HCT116 (cell line): ENCODE measurements at regions not wholly inside any gene's neighbourhood (a gene's known extent, or its start where the extent isn't known, plus 50 kb on each side); places are given as distances from the start of the nearest gene placed in this dataset.

Experiments
- ATAC-seq: fragments of 200-7000 bp; cut with Tn5 transposase; 2 replicates; pipeline ENCODE4 v1.9.1; 2020; ENCODE audit warnings: mild to moderate bottlenecking, moderate library complexity
- BruUV-seq: library from RNA; stranded (reverse); fragments of 400-500 nt; replicated peaks from 2 replicates; lab custom pipeline; 2021; lab: Mats Ljungman, UMichigan
- CTCF ChIA-PET: fragments of 300-600 bp; sonication (Branson Sonifier 250); formaldehyde crosslinking; loops from one replicate; lab custom pipeline; 2021; ENCODE audit warnings: antibody characterized with exemption; lab: Charles Lee
- POLR2A ChIA-PET: fragments of 300-600, 350-600 bp; sonication (Branson Sonifier 250); formaldehyde crosslinking; loops from one replicate; lab custom pipeline; 2021; ENCODE audit warnings: antibody characterized with exemption; lab: Charles Lee
- RAD21 ChIA-PET, 2 experiments: fragments of 300-600 bp; sonication (Branson Sonifier 250); formaldehyde crosslinking; loops; one replicate each; lab custom pipeline; 2023; ENCODE audit warnings: low total read pairs in 2 of 2; ENCODE audit not compliant: uncharacterized antibody in 2 of 2, unreplicated experiment in 2 of 2, low non-redundant PET in 1 of 2; lab: Charles Lee
- DNase-seq: peaks from one replicate; pipeline ENCODE4 v3.0.0-alpha.2; 2010; ENCODE audit warnings: low read depth, low spot score
- H2AFZ ChIP-seq: fragments of 200-600 bp; shearing (Covaris generic), sonication (generic); 2 replicates; pipeline ENCODE4 v1.6.1; 2017; ENCODE audit warnings: low read depth, mixed run types, mixed read lengths, antibody characterized with exemption, low read length; ENCODE audit not compliant: poor library complexity, severe bottlenecking
- H3K27ac ChIP-seq: 2 replicates; pipeline ENCODE4 v1.5.1; 2012; ENCODE audit warnings: low read depth, low read length
- H3K27me3 ChIP-seq: fragments of 200-600 bp; sonication (generic); 2 replicates; pipeline ENCODE4 v1.6.1; 2016; ENCODE audit warnings: mixed run types, low read length, mixed read lengths; ENCODE audit not compliant: insufficient read depth
- H3K36me3 ChIP-seq, 2 experiments: fragments of 200-500 bp in 1 of 2; fragments of 200-600 bp in 1 of 2; sonication (Bioruptor generic) in 1 of 2; sonication (generic) in 1 of 2; 2 replicates each; pipeline versions ENCODE4 v1.5.1 to v1.6.1; 2014 to 2016; ENCODE audit warnings: low read length in 2 of 2, inconsistent platforms in 1 of 2, mixed read lengths in 1 of 2, mixed run types in 1 of 2; ENCODE audit not compliant: insufficient read depth in 2 of 2, control insufficient read depth in 1 of 2
- H3K4me1 ChIP-seq, 2 experiments: fragments of 200-600 bp in 1 of 2; sonication (generic) in 1 of 2; 2 replicates each; pipeline versions ENCODE4 v1.5.1 to v1.6.1; 2012 to 2017; ENCODE audit warnings: low read length in 2 of 2, inconsistent platforms in 1 of 2, mild to moderate bottlenecking in 1 of 2, mixed read lengths in 1 of 2, mixed run types in 1 of 2, moderate library complexity in 1 of 2; ENCODE audit not compliant: insufficient read depth in 2 of 2, control insufficient read depth in 1 of 2
- H3K4me2 ChIP-seq: fragments of 200-600 bp; sonication (generic); 2 replicates; pipeline ENCODE4 v1.6.1; 2017; ENCODE audit warnings: mixed run types, low read length, mixed read lengths
- H3K4me3 ChIP-seq, 2 experiments: fragments of 200-600 bp in 1 of 2; sonication (generic) in 1 of 2; replicated peaks in 1 of 2; 2 replicates each; pipeline ENCODE4 v1.5.1; 2011 to 2016; ENCODE audit warnings: low read length in 2 of 2, control low read depth in 1 of 2, low read depth in 1 of 2, mild to moderate bottlenecking in 1 of 2, mixed read lengths in 1 of 2, mixed run types in 1 of 2
- H3K79me2 ChIP-seq: fragments of 200-600 bp; sonication (generic); 2 replicates; pipeline ENCODE4 v1.6.1; 2017; ENCODE audit warnings: mild to moderate bottlenecking, mixed run types, low read length, moderate library complexity, mixed read lengths; ENCODE audit not compliant: insufficient read depth
- H3K9ac ChIP-seq: fragments of 200-600 bp; sonication (generic); 2 replicates; pipeline ENCODE4 v1.6.1; 2016; ENCODE audit warnings: low read length, mixed read lengths
- H3K9me2 ChIP-seq: fragments of 200-600 bp; sonication (generic), shearing (Covaris generic); 2 replicates; pipeline ENCODE4 v1.6.1; 2017; ENCODE audit warnings: mixed run types, mild to moderate bottlenecking, moderate library complexity; ENCODE audit not compliant: insufficient read depth
- H3K9me3 ChIP-seq, 2 experiments: fragments of 200-500 bp in 1 of 2; fragments of 200-600 bp in 1 of 2; sonication (Bioruptor generic) in 1 of 2; sonication (generic) in 1 of 2; 2 replicates each; pipeline ENCODE4 v1.6.1; 2014 to 2017; ENCODE audit warnings: low read length in 2 of 2, mixed read lengths in 2 of 2, inconsistent platforms in 1 of 2, low read depth in 1 of 2, mild to moderate bottlenecking in 1 of 2, mixed run types in 1 of 2, moderate library complexity in 1 of 2; ENCODE audit not compliant: control insufficient read depth in 1 of 2, insufficient read depth in 1 of 2
- H4K20me1 ChIP-seq: fragments of 200-600 bp; sonication (generic), shearing (Covaris generic); 2 replicates; pipeline ENCODE4 v1.6.1; 2017; ENCODE audit warnings: mixed run types, mild to moderate bottlenecking, moderate library complexity; ENCODE audit not compliant: insufficient read depth
- ATF3 ChIP-seq: IDR thresholded peaks from 2 replicates; pipeline ENCODE4 v1.6.1; 2012
- EGR1 ChIP-seq: IDR thresholded peaks from 2 replicates; pipeline ENCODE4 v1.6.1; 2012; ENCODE audit warnings: low read depth
- FOSL1 ChIP-seq: IDR thresholded peaks from 2 replicates; pipeline ENCODE4 v1.6.1; 2012; ENCODE audit warnings: low read depth
- JUND ChIP-seq: IDR thresholded peaks from 2 replicates; pipeline ENCODE4 v1.6.1; 2012
- MAX ChIP-seq: IDR thresholded peaks from 2 replicates; pipeline ENCODE4 v1.6.1; 2012
- POLR2A ChIP-seq: IDR thresholded peaks from 2 replicates; pipeline ENCODE4 v1.7.0; 2011; ENCODE audit warnings: borderline replicate concordance; ENCODE audit not compliant: insufficient read depth, insufficient read length; ENCODE audit errors: extremely low read depth
- RAD21 ChIP-seq: IDR thresholded peaks from 2 replicates; pipeline ENCODE4 v1.6.1; 2012; ENCODE audit warnings: low read depth, mild to moderate bottlenecking
- REST ChIP-seq: IDR thresholded peaks from 2 replicates; pipeline ENCODE4 v1.6.1; 2012; ENCODE audit warnings: low read depth
- SIN3A ChIP-seq: IDR thresholded peaks from 2 replicates; pipeline ENCODE4 v1.6.1; 2012; ENCODE audit warnings: low read depth
- SP1 ChIP-seq: IDR thresholded peaks from 2 replicates; pipeline ENCODE4 v1.6.1; 2012; ENCODE audit warnings: low read depth
- TCF7L2 ChIP-seq: IDR thresholded peaks from 2 replicates; pipeline ENCODE4 v1.7.0; 2011; ENCODE audit warnings: borderline replicate concordance, inconsistent platforms; ENCODE audit not compliant: insufficient read depth, insufficient read length; ENCODE audit errors: extremely low read depth
- ZNF274 ChIP-seq: fragments of 200-500 bp; sonication (Bioruptor generic); IDR thresholded peaks from 2 replicates; pipeline ENCODE4 v1.6.1; 2014; ENCODE audit warnings: mild to moderate bottlenecking, low read depth, low read length, inconsistent platforms
- intact Hi-C: fragments of 100-400 bp; cut with micrococcal nuclease; formaldehyde crosslinking; loops from 2 replicates; pipeline ENCODE4 v1.10.0; 2022
- TF ChIP-seq, protein P1 (sequence below), 3 experiments: fragments of 200-600 bp in 1 of 3; sonication (generic) in 1 of 3; IDR thresholded peaks in 2 of 3; conservative IDR thresholded peaks in 1 of 3; 2 replicates each; pipeline ENCODE4 v1.5.1; 2012 to 2017; ENCODE audit warnings: low read depth in 2 of 3, low read length in 2 of 3, antibody characterized with exemption in 1 of 3, borderline replicate concordance in 1 of 3, control low read depth in 1 of 3, mild to moderate bottlenecking in 1 of 3, mixed read lengths in 1 of 3, mixed run types in 1 of 3, moderate library complexity in 1 of 3; ENCODE audit not compliant: insufficient read depth in 1 of 3

- TF ChIP-seq RAD21: no peak
- TF ChIP-seq, all 23 proteins: peak for 0
Observed at GRCh38 chr12:127496255-127496654, 770.7 kb upstream of the TMEM132C start (continued).

DNA sequence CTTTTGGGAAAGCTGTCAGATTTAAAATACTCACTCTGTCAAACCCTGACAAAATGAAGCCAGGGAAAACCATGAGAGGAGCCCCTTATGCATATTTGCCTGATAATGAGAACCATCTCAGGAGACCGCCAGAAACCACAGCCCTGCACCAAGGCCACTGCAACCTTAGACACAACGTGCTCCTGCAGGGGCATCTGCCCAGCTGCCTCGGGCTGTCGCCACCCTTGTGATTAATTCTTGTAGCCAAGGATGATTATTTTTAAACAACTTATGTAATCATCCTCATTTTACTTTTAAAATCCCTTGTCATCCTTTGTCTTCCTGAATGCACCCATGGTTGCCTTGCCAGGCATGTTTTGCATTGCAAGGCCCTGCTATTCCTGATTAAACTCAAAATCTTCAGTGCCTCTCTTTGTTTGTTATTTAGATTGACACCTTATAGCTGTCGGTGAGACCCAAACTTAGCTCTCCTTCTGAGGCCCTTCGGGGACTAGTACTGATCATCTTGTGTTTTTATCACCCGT is 766.4 kb upstream of the TMEM132C start:
- intact Hi-C loops: no loop called here
- POLR2A ChIA-PET: no interaction called here
- no peaks in the 10 kb centered on the region for H3K36me3 ChIP-seq
- ATAC-seq (no peak), DNase-seq (no peak)
- CTCF ChIA-PET: no interaction called here
- no peaks in the 10 kb centered on the region for H3K9me2 ChIP-seq
- H3K4me1 ChIP-seq: no peaks in the 10 kb centered on the region
- H3K4me3 ChIP-seq: no peak overlapping the region
- RAD21 ChIA-PET: no interaction called here
- H3K79me2 ChIP-seq: no peaks in the 10 kb centered on the region
- no peaks in the 10 kb centered on the region for H3K27me3 ChIP-seq
- H4K20me1 ChIP-seq: no peaks in the 10 kb centered on the region
- no peak overlapping the region for H3K4me2 ChIP-seq
- H3K9me3 ChIP-seq: no peaks in the 10 kb centered on the region; a peak in 2 of 4 replicates
- no TSS peak for BruUV-seq
- no peak overlapping the region for H3K27ac ChIP-seq
- no peak overlapping the region for H2AFZ ChIP-seq
- no peak overlapping the region for H3K9ac ChIP-seq
- no peak for TF ChIP-seq JUND
- TF ChIP-seq ZNF274: no peak
- no peak for TF ChIP-seq SP1
- no peak for TF ChIP-seq ATF3
- TF ChIP-seq REST: no peak
- no peak for TF ChIP-seq FOSL1
- TF ChIP-seq RAD21: no peak
- no peak for TF ChIP-seq POLR2A
- TF ChIP-seq SIN3A: no peak
- no peak for TF ChIP-seq MAX
- no peak for TF ChIP-seq EGR1
- TF ChIP-seq TCF7L2: no peak
- TF ChIP-seq, protein P1, sequence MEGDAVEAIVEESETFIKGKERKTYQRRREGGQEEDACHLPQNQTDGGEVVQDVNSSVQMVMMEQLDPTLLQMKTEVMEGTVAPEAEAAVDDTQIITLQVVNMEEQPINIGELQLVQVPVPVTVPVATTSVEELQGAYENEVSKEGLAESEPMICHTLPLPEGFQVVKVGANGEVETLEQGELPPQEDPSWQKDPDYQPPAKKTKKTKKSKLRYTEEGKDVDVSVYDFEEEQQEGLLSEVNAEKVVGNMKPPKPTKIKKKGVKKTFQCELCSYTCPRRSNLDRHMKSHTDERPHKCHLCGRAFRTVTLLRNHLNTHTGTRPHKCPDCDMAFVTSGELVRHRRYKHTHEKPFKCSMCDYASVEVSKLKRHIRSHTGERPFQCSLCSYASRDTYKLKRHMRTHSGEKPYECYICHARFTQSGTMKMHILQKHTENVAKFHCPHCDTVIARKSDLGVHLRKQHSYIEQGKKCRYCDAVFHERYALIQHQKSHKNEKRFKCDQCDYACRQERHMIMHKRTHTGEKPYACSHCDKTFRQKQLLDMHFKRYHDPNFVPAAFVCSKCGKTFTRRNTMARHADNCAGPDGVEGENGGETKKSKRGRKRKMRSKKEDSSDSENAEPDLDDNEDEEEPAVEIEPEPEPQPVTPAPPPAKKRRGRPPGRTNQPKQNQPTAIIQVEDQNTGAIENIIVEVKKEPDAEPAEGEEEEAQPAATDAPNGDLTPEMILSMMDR (IDR thresholded peaks at IDR 0.05 in 2 of 3, conservative IDR thresholded peaks at IDR 0.05 in 1 of 3; ENCODE audit: borderline replicate concordance in 1 of 3, insufficient read depth in 1 of 3, low read depth in 2 of 3, low read length in 2 of 3): no peak
